ENCODE measurements at regions not wholly inside any gene's neighbourhood (a gene's known extent, or its start where the extent isn't known, plus 50 kb on each side); places are given as distances from the start of the nearest gene placed in this dataset.

GRCh38 chr18:6607343-6607742 is 122.2 kb upstream of the ARHGAP28 start (continued):
- TF ChIP-seq USF1 (CRISPR knock-in tag; IDR thresholded peaks at IDR 0.05): no peak
- TF ChIP-seq ZBTB21 (CRISPR knock-in tag; IDR thresholded peaks at IDR 0.05; ENCODE audit: borderline replicate concordance): no peak

GRCh38 chr18:6609666-6610264 is 119.8 kb upstream of the ARHGAP28 start:
- H3K36me3 Mint-ChIP-seq: peaks cover 16% of the 10 kb centered on the region
- no peak overlapping the region for H3K4me3 Mint-ChIP-seq
- CTCF ChIA-PET: interaction anchor here (1.7 kb wide), 1 partner anchor 276 kb away, joined by 5 read pairs; no protein-coding TSS in a partner anchor
- POLR2A ChIA-PET: no interaction called here
- H3K27me3 Mint-ChIP-seq (ENCODE audit: low read depth): peaks cover 29% of the 10 kb centered on the region
- no peak overlapping the region for H3K27ac Mint-ChIP-seq
- H3K9me3 Mint-ChIP-seq: peaks cover 38% of the 10 kb centered on the region
- ATAC-seq: no peak
- H3K4me1 Mint-ChIP-seq: peaks cover 42% of the 10 kb centered on the region
- no peak for TF ChIP-seq USF1 (CRISPR knock-in tag; IDR thresholded peaks at IDR 0.05)
- TF ChIP-seq ZSCAN18 (CRISPR knock-in tag; IDR thresholded peaks at IDR 0.05): no peak
- TF ChIP-seq ATF2 (CRISPR knock-in tag; IDR thresholded peaks at IDR 0.05; ENCODE audit: borderline replicate concordance, low read depth): no peak
- no peak for TF ChIP-seq E2F5 (CRISPR knock-in tag; IDR thresholded peaks at IDR 0.05)
- TF ChIP-seq CBFB (CRISPR knock-in tag; IDR thresholded peaks at IDR 0.05; ENCODE audit: low read depth): no peak
- no peak for TF ChIP-seq ZBTB43 (CRISPR knock-in tag; IDR thresholded peaks at IDR 0.05)
- no peak for TF ChIP-seq FOXP4 (CRISPR knock-in tag; IDR thresholded peaks at IDR 0.05)
- no peak for DNase-seq (ENCODE audit: low spot score)

GRCh38 chr18:6610466-6610865 is 119.0 kb upstream of the ARHGAP28 start:
- Mint-ChIP-seq H3K27ac (no peak overlapping the region), H3K27me3 (ENCODE audit: low read depth) (peaks cover 29% of the 10 kb centered on the region), H3K4me1 (peaks cover 41% of the 10 kb centered on the region), H3K36me3 (peaks cover 19% of the 10 kb centered on the region), H3K4me3 (no peak overlapping the region), H3K9me3 (peaks cover 38% of the 10 kb centered on the region)
- ChIA-PET POLR2A (no interaction called here), CTCF (interaction anchor here (1.7 kb wide), 1 partner anchor 276 kb away, joined by 5 read pairs; no protein-coding TSS in a partner anchor)
- ATAC-seq: no peak
- no peak for DNase-seq (ENCODE audit: low spot score)
- no peak for TF ChIP-seq ZBTB43 (CRISPR knock-in tag; IDR thresholded peaks at IDR 0.05)
- no peak for TF ChIP-seq ZNF317 (CRISPR knock-in tag; IDR thresholded peaks at IDR 0.05; ENCODE audit: borderline replicate concordance, low read depth)
- TF ChIP-seq E2F5 (CRISPR knock-in tag; IDR thresholded peaks at IDR 0.05): no peak
- TF ChIP-seq NR2C2 (CRISPR knock-in tag; IDR thresholded peaks at IDR 0.05): no peak
- TF ChIP-seq RORB (CRISPR knock-in tag; IDR thresholded peaks at IDR 0.05): no peak
